AG09309 (cell line): ENCODE measurements at regions not wholly inside any gene's neighbourhood (a gene's known extent, or its start where the extent isn't known, plus 50 kb on each side); places are given as distances from the start of the nearest gene placed in this dataset.

Source experiments
- DNase-seq: peaks from one replicate; pipeline ENCODE4 v3.0.0-alpha.2; 2010; ENCODE audit warnings: low read depth
- H3K4me3 ChIP-seq: 2 replicates; pipeline ENCODE4 v1.5.1; 2011; ENCODE audit warnings: mild to moderate bottlenecking, low read depth, low read length, moderate library complexity; ENCODE audit not compliant: control insufficient read depth
- TF ChIP-seq, protein P1 (sequence below): IDR thresholded peaks from 2 replicates; pipeline ENCODE4 v1.5.1; 2011; ENCODE audit warnings: mild to moderate bottlenecking, low read depth, low read length, inconsistent platforms; ENCODE audit not compliant: insufficient read depth, control insufficient read depth; ENCODE audit errors: missing control alignments

DNA sequence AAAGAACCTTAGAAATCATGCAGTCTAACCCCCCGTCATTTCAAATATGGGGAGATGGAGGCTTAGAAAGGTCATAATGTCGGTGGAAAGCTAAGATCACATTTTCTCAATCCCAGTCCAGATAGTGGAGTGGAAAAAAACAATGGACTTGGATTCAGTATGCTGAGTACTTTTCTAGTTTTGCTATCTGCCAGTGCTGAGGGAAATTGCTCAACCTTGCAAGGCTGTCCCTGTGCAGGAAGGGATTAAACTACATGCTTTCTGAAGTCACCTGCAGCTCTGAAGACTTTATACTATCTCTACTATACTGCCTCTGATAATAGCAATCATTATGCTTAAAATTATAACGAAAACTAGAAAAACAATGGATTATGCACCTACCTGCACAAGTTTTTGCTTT, 272.8 kb downstream of the LRIG3 start:
- TF ChIP-seq, protein P1, sequence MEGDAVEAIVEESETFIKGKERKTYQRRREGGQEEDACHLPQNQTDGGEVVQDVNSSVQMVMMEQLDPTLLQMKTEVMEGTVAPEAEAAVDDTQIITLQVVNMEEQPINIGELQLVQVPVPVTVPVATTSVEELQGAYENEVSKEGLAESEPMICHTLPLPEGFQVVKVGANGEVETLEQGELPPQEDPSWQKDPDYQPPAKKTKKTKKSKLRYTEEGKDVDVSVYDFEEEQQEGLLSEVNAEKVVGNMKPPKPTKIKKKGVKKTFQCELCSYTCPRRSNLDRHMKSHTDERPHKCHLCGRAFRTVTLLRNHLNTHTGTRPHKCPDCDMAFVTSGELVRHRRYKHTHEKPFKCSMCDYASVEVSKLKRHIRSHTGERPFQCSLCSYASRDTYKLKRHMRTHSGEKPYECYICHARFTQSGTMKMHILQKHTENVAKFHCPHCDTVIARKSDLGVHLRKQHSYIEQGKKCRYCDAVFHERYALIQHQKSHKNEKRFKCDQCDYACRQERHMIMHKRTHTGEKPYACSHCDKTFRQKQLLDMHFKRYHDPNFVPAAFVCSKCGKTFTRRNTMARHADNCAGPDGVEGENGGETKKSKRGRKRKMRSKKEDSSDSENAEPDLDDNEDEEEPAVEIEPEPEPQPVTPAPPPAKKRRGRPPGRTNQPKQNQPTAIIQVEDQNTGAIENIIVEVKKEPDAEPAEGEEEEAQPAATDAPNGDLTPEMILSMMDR: no peak
- no peak overlapping the region for H3K4me3 ChIP-seq
- no peak for DNase-seq

GRCh38 chr12:58648176-58648575, 272.1 kb downstream of the LRIG3 start:
- TF ChIP-seq, protein P1: no peak
- no peak overlapping the region for H3K4me3 ChIP-seq
- no peak for DNase-seq

- TF ChIP-seq, protein P1: no peak
- DNase-seq: no peak
- H3K4me3 ChIP-seq: no peak overlapping the region
Measured at GRCh38 chr12:58651850-58652249, 268.5 kb downstream of the LRIG3 start.

- H3K4me3 ChIP-seq: no peak overlapping the region
- no peak for DNase-seq
- TF ChIP-seq, protein P1: no peak
Measured at GRCh38 chr12:58654021-58654420, 266.3 kb downstream of the LRIG3 start.

DNA sequence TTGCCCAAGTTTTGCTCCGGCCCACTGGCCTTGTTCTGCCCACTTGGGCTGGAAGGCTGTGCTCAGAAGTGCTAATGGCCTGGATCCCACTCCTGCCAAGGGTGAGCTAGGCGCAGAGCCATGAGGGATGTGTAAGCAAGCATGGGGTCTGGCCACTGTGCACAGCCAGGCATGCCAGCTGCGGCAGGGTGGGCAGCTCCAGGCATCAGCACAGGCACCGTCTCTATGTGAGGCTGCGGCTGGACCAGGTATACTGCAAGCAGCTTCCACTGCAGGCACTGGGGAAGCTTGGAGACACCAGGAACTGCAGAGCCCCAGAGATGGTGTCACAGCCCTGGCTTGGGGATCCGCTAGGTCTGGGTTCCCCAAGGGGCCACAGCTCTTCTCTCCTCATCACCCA, 264.9 kb downstream of the LRIG3 start:
- DNase-seq: no peak
- TF ChIP-seq, protein P1: no peak

GRCh38 chr12:58656254-58657009, 263.9 kb downstream of the LRIG3 start:
- H3K4me3 ChIP-seq: no peak overlapping the region
- TF ChIP-seq, protein P1: no peak
- no peak for DNase-seq

More for the DNA sequence above, 264.9 kb downstream of the LRIG3 start:
- no peak overlapping the region for H3K4me3 ChIP-seq
